OCI-LY3 (cell line): ENCODE measurements at regions not wholly inside any gene's neighbourhood (a gene's known extent, or its start where the extent isn't known, plus 50 kb on each side); places are given as distances from the start of the nearest gene placed in this dataset.
"Not testable (repeated sequence)": the region's sequence is repeated elsewhere in the genome, so short reads cannot be mapped to it uniquely, and the experiment has no call there.

Source experiments
- H2AFZ ChIP-seq: fragments of 200-600, 300-600 bp; shearing (Covaris generic); 2 replicates; pipeline ENCODE4 v1.6.0; 2014; ENCODE audit warnings: antibody characterized with exemption, low read depth, low read length
- H3K27ac ChIP-seq: fragments of 200-600, 300-600 bp; sonication (generic); 2 replicates; pipeline ENCODE4 v1.5.1; 2014; ENCODE audit warnings: mild to moderate bottlenecking, low read length, moderate library complexity, mixed read lengths
- H3K27me3 ChIP-seq: fragments of 200-600, 300-600 bp; sonication (generic); 2 replicates; pipeline ENCODE4 v1.6.1; 2014; ENCODE audit warnings: low read depth, low read length, mixed read lengths
- H3K36me3 ChIP-seq: fragments of 200-600, 300-600 bp; sonication (generic); replicated peaks from 2 replicates; pipeline ENCODE3; 2014; ENCODE audit warnings: low read depth, low read length, mixed read lengths
- H3K4me1 ChIP-seq: fragments of 300-600, 200-600 bp; sonication (generic); 2 replicates; pipeline ENCODE4 v1.6.1; 2014; ENCODE audit warnings: low read length, mixed read lengths
- H3K4me2 ChIP-seq: fragments of 200-600, 300-600 bp; sonication (generic); 2 replicates; pipeline ENCODE4 v1.6.1; 2014; ENCODE audit warnings: low read length, mixed read lengths
- H3K4me3 ChIP-seq: fragments of 300-600, 200-600 bp; sonication (generic); 2 replicates; pipeline ENCODE4 v1.5.1; 2014; ENCODE audit warnings: antibody characterized with exemption, mild to moderate bottlenecking, low read length, moderate library complexity
- H3K79me2 ChIP-seq: fragments of 300-600, 200-600 bp; shearing (Covaris generic); 2 replicates; pipeline ENCODE4 v1.6.1; 2014; ENCODE audit warnings: mild to moderate bottlenecking, low read length, mixed read lengths
- H3K9ac ChIP-seq: fragments of 300-600, 200-600 bp; shearing (Covaris generic); 2 replicates; pipeline ENCODE4 v1.6.0; 2014; ENCODE audit warnings: mild to moderate bottlenecking, low read length, moderate library complexity
- H3K9me3 ChIP-seq: fragments of 200-600, 300-600 bp; shearing (Covaris generic); 2 replicates; pipeline ENCODE4 v1.6.1; 2014; ENCODE audit warnings: low read length, mixed read lengths; ENCODE audit not compliant: insufficient read depth
- H4K20me1 ChIP-seq: fragments of 200-600, 300-600 bp; sonication (generic); 2 replicates; pipeline ENCODE4 v1.6.1; 2016; ENCODE audit warnings: low read length, mixed read lengths; ENCODE audit not compliant: insufficient read depth
- CTCF ChIP-seq: fragments of 200-600, 300-600 bp; sonication (generic); IDR thresholded peaks from 2 replicates; pipeline ENCODE4 v1.5.1; 2014; ENCODE audit warnings: antibody characterized with exemption, low read length, low read depth
- EZH2phosphoT487 ChIP-seq: fragments of 200-600 bp; shearing (Covaris generic); IDR thresholded peaks from 2 replicates; pipeline ENCODE4 v1.6.1; 2018; ENCODE audit warnings: antibody characterized with exemption, mixed run types, low read depth

GRCh38 chr1:2851918-2852317 is 50.4 kb upstream of the TTC34 start:
- H2AFZ ChIP-seq, H3K9me3 ChIP-seq, H3K4me1 ChIP-seq, H3K27ac ChIP-seq, H3K4me3 ChIP-seq, H3K9ac ChIP-seq, H4K20me1 ChIP-seq, H3K27me3 ChIP-seq, H3K4me2 ChIP-seq, H3K36me3 ChIP-seq, H3K79me2 ChIP-seq: not testable (repeated sequence)

- no peaks in the 10 kb centered on the region for H4K20me1 ChIP-seq
- H3K4me2 ChIP-seq, result no peak overlapping the region
- no peaks in the 10 kb centered on the region for H3K79me2 ChIP-seq
- no peak overlapping the region for H3K9ac ChIP-seq
- H3K9me3 ChIP-seq, result no peaks in the 10 kb centered on the region; the same call in 1 of the 2 replicates
- no peaks in the 10 kb centered on the region for H3K27me3 ChIP-seq
- TF ChIP-seq EZH2phosphoT487, result no peak
- TF ChIP-seq CTCF, result no peak
- no peak overlapping the region for H3K27ac ChIP-seq
- H3K4me3 ChIP-seq, result no peak overlapping the region
- no peaks in the 10 kb centered on the region for H3K4me1 ChIP-seq
- H2AFZ ChIP-seq, result no peak overlapping the region
- H3K36me3 ChIP-seq, result no peaks in the 10 kb centered on the region
Measured at GRCh38 chr1:2853711-2854110, 52.2 kb upstream of the TTC34 start.

DNA sequence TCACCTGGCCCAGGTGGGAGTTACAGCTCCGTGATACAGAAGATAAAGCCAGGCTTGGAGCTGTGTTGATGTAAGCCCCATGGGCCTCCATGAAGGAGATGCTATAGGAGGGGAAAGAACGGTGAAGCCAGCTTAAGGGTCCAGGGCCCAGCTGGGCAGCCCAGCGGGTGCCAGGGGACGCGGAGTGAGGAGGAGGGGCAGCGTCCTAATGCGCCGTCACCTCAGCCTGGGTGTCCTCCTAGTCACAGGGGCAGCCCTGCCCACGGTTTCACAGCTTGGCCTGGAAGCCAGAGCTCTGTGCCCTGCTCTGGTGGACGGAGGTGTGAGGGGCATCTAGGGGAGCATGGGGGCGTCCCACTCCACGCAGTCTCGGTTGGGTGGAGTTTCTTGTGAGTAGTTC is 52.7 kb upstream of the TTC34 start:
- Histone ChIP-seq H4K20me1 (no peaks in the 10 kb centered on the region), H3K4me2 (no peak overlapping the region), H3K79me2 (no peaks in the 10 kb centered on the region), H3K9ac (no peak overlapping the region), H3K27me3 (no peaks in the 10 kb centered on the region), H2AFZ (no peak overlapping the region), H3K36me3 (no peaks in the 10 kb centered on the region), H3K4me1 (no peaks in the 10 kb centered on the region), H3K4me3 (no peak overlapping the region), H3K9me3 (no peaks in the 10 kb centered on the region; the same call in 1 of the 2 replicates), H3K27ac (no peak overlapping the region)
- TF ChIP-seq EZH2phosphoT487 (no peak), CTCF (no peak)

- Histone ChIP-seq H2AFZ (no peak overlapping the region), H3K27me3 (no peaks in the 10 kb centered on the region), H3K36me3 (no peaks in the 10 kb centered on the region), H3K4me3 (no peak overlapping the region), H3K79me2 (no peaks in the 10 kb centered on the region), H4K20me1 (no peaks in the 10 kb centered on the region), H3K4me1 (no peaks in the 10 kb centered on the region), H3K9me3 (no peaks in the 10 kb centered on the region; the same call in 1 of the 2 replicates), H3K4me2 (no peak overlapping the region), H3K27ac (no peak overlapping the region), H3K9ac (no peak overlapping the region)
- TF ChIP-seq CTCF (no peak), EZH2phosphoT487 (no peak)
Measured at GRCh38 chr1:2854611-2855010, 53.1 kb upstream of the TTC34 start.
